PC-9 (cell line): ENCODE measurements at regions not wholly inside any gene's neighbourhood (a gene's known extent, or its start where the extent isn't known, plus 50 kb on each side); places are given as distances from the start of the nearest gene placed in this dataset.

Source experiments
- BruUV-seq: library from RNA; stranded (reverse); fragments of 400-500 nt; replicated peaks from 2 replicates; lab custom pipeline; 2021; lab: Mats Ljungman, UMichigan
- CTCF ChIA-PET: fragments of 300-600 bp; sonication (Branson Sonifier 250); formaldehyde crosslinking; loops from one replicate; lab custom pipeline; 2022; ENCODE audit warnings: antibody characterized with exemption; lab: Charles Lee
- POLR2A ChIA-PET: fragments of 300-600 bp; sonication (Branson Sonifier 250); formaldehyde crosslinking; loops from one replicate; lab custom pipeline; 2022; ENCODE audit warnings: antibody characterized with exemption; ENCODE audit not compliant: unreplicated experiment; lab: Charles Lee
- DNase-seq, 2 experiments: peaks; one replicate each; pipeline versions ENCODE4 v3.0.0 to v3.0.0-alpha.2; 2015 to 2022; ENCODE audit warnings: mixed read lengths in 1 of 2
- H2AFZ ChIP-seq: fragments of 200-600 bp; sonication (generic); 2 replicates; pipeline ENCODE4 v1.8.1; 2017; ENCODE audit warnings: antibody characterized with exemption
- H3F3A ChIP-seq: fragments of 200-600 bp; sonication (generic); 2 replicates; pipeline ENCODE4 v1.8.1; 2017; ENCODE audit warnings: antibody characterized with exemption, mild to moderate bottlenecking, low read depth; ENCODE audit not compliant: insufficient read depth
- H3K27ac ChIP-seq: fragments of 200-600 bp; sonication (generic); 2 replicates; pipeline ENCODE4 v1.6.1; 2016; ENCODE audit warnings: mixed run types
- H3K27me3 ChIP-seq: fragments of 200-600 bp; sonication (generic); 2 replicates; pipeline ENCODE4 v1.6.1; 2016; ENCODE audit warnings: low read depth, mixed run types; ENCODE audit not compliant: insufficient read depth
- H3K36me3 ChIP-seq: fragments of 200-600 bp; sonication (generic); 2 replicates; pipeline ENCODE4 v1.6.1; 2016; ENCODE audit warnings: low read depth, mixed run types
- H3K4me1 ChIP-seq: fragments of 200-600 bp; sonication (generic); replicated peaks from 2 replicates; pipeline ENCODE4 v1.6.1; 2016; ENCODE audit warnings: mixed run types; ENCODE audit not compliant: insufficient read depth
- H3K4me2 ChIP-seq: fragments of 200-600 bp; sonication (generic); 2 replicates; pipeline ENCODE4 v1.6.1; 2017; ENCODE audit warnings: mixed run types
- H3K4me3 ChIP-seq: fragments of 200-600 bp; sonication (generic); 2 replicates; pipeline ENCODE4 v1.6.1; 2016; ENCODE audit warnings: mixed run types
- H3K79me2 ChIP-seq: fragments of 200-600 bp; sonication (generic); 2 replicates; pipeline ENCODE4 v1.6.1; 2017; ENCODE audit warnings: low read depth, mixed run types
- H3K9me2 ChIP-seq: fragments of 200-600 bp; sonication (generic); 2 replicates; pipeline ENCODE4 v1.8.1; 2017; ENCODE audit warnings: mild to moderate bottlenecking; ENCODE audit not compliant: insufficient read depth
- H3K9me3 ChIP-seq: fragments of 200-600 bp; sonication (generic); 2 replicates; pipeline ENCODE4 v1.8.1; 2016; ENCODE audit warnings: low read depth; ENCODE audit not compliant: insufficient read depth
- H4K20me1 ChIP-seq: fragments of 200-600 bp; sonication (generic); 2 replicates; pipeline ENCODE4 v1.8.1; 2017; ENCODE audit not compliant: insufficient read depth
- EZH2 ChIP-seq: fragments of 200-600 bp; sonication (generic); IDR thresholded peaks from 2 replicates; pipeline ENCODE4 v1.8.0; 2017; ENCODE audit warnings: antibody characterized with exemption, low read depth
- intact Hi-C: fragments of 100-400 bp; cut with micrococcal nuclease; formaldehyde crosslinking; loops from one replicate; pipeline ENCODE4 v1.10.0; 2022; ENCODE audit not compliant: unreplicated experiment
- TF ChIP-seq, protein P1 (sequence below): fragments of 200-600 bp; sonication (generic); conservative IDR thresholded peaks from 2 replicates; pipeline ENCODE4 v1.6.1; 2017; ENCODE audit warnings: mixed run types, antibody characterized with exemption, mild to moderate bottlenecking, moderate library complexity

DNA sequence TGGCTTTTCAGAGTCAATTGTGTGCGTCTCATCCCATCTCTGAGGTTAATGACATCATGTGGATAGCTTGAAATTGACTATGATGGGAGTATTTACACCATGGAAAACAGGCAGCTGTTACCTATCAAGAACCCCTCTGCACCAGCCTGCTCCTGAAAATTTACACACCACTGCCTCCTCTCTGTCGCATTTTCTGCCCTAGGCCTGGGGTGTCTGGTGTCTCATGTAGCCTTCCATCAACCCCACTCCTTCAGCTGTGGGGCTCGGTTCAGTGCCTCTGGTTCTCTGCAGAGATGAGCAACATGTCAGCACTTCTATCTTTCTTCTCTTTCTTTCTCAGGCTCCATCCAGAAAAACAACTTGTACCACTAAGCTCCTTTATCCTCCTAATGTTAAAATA, 600.5 kb downstream of the TYW1 start:
- ChIA-PET CTCF (no interaction called here), POLR2A (no interaction called here)
- Histone ChIP-seq H4K20me1 (no peaks in the 10 kb centered on the region), H3K36me3 (no peaks in the 10 kb centered on the region), H3K27me3 (peaks cover 48% of the 10 kb centered on the region), H3K9me2 (no peaks in the 10 kb centered on the region), H3K27ac (no peak overlapping the region), H2AFZ (no peak overlapping the region), H3K4me3 (no peak overlapping the region), H3K79me2 (no peaks in the 10 kb centered on the region), H3K4me2 (no peak overlapping the region), H3K9me3 (no peaks in the 10 kb centered on the region), H3K4me1 (no peaks in the 10 kb centered on the region), H3F3A (no peaks in the 10 kb centered on the region)
- TF ChIP-seq, protein P1, sequence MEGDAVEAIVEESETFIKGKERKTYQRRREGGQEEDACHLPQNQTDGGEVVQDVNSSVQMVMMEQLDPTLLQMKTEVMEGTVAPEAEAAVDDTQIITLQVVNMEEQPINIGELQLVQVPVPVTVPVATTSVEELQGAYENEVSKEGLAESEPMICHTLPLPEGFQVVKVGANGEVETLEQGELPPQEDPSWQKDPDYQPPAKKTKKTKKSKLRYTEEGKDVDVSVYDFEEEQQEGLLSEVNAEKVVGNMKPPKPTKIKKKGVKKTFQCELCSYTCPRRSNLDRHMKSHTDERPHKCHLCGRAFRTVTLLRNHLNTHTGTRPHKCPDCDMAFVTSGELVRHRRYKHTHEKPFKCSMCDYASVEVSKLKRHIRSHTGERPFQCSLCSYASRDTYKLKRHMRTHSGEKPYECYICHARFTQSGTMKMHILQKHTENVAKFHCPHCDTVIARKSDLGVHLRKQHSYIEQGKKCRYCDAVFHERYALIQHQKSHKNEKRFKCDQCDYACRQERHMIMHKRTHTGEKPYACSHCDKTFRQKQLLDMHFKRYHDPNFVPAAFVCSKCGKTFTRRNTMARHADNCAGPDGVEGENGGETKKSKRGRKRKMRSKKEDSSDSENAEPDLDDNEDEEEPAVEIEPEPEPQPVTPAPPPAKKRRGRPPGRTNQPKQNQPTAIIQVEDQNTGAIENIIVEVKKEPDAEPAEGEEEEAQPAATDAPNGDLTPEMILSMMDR: no peak
- no peak for TF ChIP-seq EZH2
- DNase-seq: no peak
- BruUV-seq: no TSS peak
- intact Hi-C loops: no loop called here

DNA sequence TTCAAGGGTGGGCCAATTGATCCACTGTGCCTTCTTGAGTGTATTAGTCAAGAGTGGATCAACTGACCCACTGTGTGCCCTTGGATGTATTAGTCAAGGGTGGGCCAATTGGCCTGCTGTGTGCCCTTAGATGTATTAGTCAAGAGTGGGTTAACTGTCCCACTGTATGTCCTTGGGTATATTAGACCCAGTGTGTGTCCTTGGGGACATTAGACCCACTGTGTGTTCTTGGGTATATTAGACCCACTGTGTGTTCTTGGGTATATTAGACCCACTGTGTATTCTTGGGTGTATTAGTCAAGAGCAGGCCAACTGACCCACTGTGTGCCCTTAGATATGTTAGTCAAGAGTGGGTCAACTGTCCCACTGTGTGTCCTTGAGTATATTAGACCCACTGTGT, 601.8 kb downstream of the TYW1 start:
- Histone ChIP-seq H3K9me2 (no peaks in the 10 kb centered on the region), H3K9me3 (no peaks in the 10 kb centered on the region), H3K4me3 (no peak overlapping the region), H3K4me1 (no peaks in the 10 kb centered on the region), H3K4me2 (no peak overlapping the region), H3F3A (no peaks in the 10 kb centered on the region), H2AFZ (no peak overlapping the region), H3K27me3 (peaks cover 52% of the 10 kb centered on the region), H3K79me2 (no peaks in the 10 kb centered on the region), H4K20me1 (no peaks in the 10 kb centered on the region), H3K27ac (no peak overlapping the region), H3K36me3 (no peaks in the 10 kb centered on the region)
- no TSS peak for BruUV-seq
- DNase-seq: no peak
- POLR2A ChIA-PET: no interaction called here
- intact Hi-C loops: no loop called here
- no peak for TF ChIP-seq EZH2
- TF ChIP-seq, protein P1: no peak
- CTCF ChIA-PET: no interaction called here

DNA sequence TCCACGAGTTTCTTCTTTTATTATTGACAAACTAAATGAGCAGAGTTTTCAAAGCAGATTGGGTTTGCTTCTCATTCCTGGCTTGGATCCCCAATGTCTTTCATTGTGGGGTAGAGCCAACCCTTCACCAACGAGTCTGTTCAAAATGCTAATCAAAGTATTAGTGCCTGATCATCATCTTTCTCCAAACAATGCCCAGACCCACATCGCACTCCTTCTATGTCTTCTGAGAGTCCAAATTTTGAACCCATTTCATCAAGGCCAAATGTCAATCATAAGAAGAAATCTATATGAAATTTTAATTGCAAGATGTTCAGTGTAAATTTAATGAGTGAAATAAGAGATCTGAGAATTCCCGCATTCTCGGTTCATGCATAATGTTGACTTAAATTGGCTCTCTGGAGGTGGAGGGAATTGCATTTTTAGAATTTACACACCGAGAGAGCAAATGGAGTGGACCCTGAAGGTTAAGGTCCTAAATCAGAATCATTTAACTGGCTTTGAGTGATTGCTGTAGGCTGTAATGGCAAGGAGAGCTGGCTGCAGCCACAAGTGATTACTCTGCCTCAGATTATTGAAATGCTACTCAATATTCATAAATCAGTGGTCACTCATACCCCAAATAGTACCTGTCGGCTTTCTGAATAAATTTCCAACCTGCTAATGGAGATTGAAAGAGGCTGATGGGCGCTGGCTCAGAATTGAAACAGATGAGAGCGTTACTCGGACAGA, 602.9 kb downstream of the TYW1 start:
- Histone ChIP-seq H3K27me3 (peaks cover 52% of the 10 kb centered on the region), H3K9me2 (no peaks in the 10 kb centered on the region), H3K4me1 (no peaks in the 10 kb centered on the region), H4K20me1 (no peaks in the 10 kb centered on the region), H3F3A (no peaks in the 10 kb centered on the region), H3K27ac (no peak overlapping the region), H3K9me3 (no peaks in the 10 kb centered on the region), H2AFZ (no peak overlapping the region), H3K36me3 (no peaks in the 10 kb centered on the region), H3K4me2 (no peak overlapping the region), H3K79me2 (no peaks in the 10 kb centered on the region), H3K4me3 (no peak overlapping the region)
- TF ChIP-seq EZH2: no peak
- TF ChIP-seq, protein P1: no peak
- intact Hi-C loops: no loop called here
- POLR2A ChIA-PET: no interaction called here
- CTCF ChIA-PET: no interaction called here
- BruUV-seq: no TSS peak
- no peak for DNase-seq
